Endothelial cell of umbilical vein (primary cell): ENCODE measurements at regions not wholly inside any gene's neighbourhood (a gene's known extent, or its start where the extent isn't known, plus 50 kb on each side); places are given as distances from the start of the nearest gene placed in this dataset.

Experiments
- BruUV-seq: library from RNA; stranded (reverse); fragments of 400-500 nt; replicated peaks from 2 replicates; lab custom pipeline; 2021; lab: Mats Ljungman, UMichigan
- CTCF ChIA-PET: fragments of 300-600, 350-600 bp; sonication (Branson Sonifier 250); formaldehyde crosslinking; loops from one replicate; lab custom pipeline; 2021; ENCODE audit warnings: antibody characterized with exemption, inconsistent platforms; lab: Charles Lee
- POLR2A ChIA-PET: fragments of 300-600, 350-600 bp; sonication (Branson Sonifier 250); formaldehyde crosslinking; loops from one replicate; lab custom pipeline; 2021; ENCODE audit warnings: antibody characterized with exemption, inconsistent platforms; lab: Charles Lee
- DNase-seq: peaks from one replicate; pipeline ENCODE4 v3.0.0-alpha.2; 2011; ENCODE audit warnings: low read depth, low spot score
- FAIRE-seq: peaks from 2 replicates; lab custom pipeline; 2011; peaks lifted over from hg19 to GRCh38; lab: Jason Lieb, UNC
- H2AFZ ChIP-seq: 2 replicates; pipeline ENCODE4 v1.6.0; 2012; ENCODE audit warnings: low read depth, low read length, control low read depth, inconsistent platforms
- H3K27ac ChIP-seq: 2 replicates; pipeline ENCODE4 v1.5.1; 2011; ENCODE audit warnings: low read depth, mild to moderate bottlenecking, control low read depth, low read length, moderate library complexity; ENCODE audit not compliant: insufficient read depth
- H3K27me3 ChIP-seq, 2 experiments: 2 replicates each; pipeline versions ENCODE4 v1.6.0 to v1.6.1; 2011; ENCODE audit warnings: low read length in 2 of 2, mixed read lengths in 1 of 2; ENCODE audit not compliant: control insufficient read depth in 2 of 2, insufficient read depth in 2 of 2
- H3K36me3 ChIP-seq, 2 experiments: 2 replicates in 1 of 2; 3 replicates in 1 of 2; pipeline ENCODE4 v1.5.1; 2011; ENCODE audit warnings: low read length in 2 of 2, mild to moderate bottlenecking in 1 of 2, moderate library complexity in 1 of 2; ENCODE audit not compliant: control insufficient read depth in 2 of 2, insufficient read depth in 2 of 2; ENCODE audit errors: extremely low read depth in 1 of 2
- H3K4me1 ChIP-seq: 3 replicates; pipeline ENCODE4 v1.5.1; 2011; ENCODE audit warnings: mild to moderate bottlenecking, low read length; ENCODE audit not compliant: control insufficient read depth, insufficient read depth; ENCODE audit errors: extremely low read depth
- H3K4me2 ChIP-seq: 2 replicates; pipeline ENCODE4 v1.6.1; 2011; ENCODE audit warnings: low read length, control low read depth, mixed read lengths; ENCODE audit not compliant: insufficient read depth
- H3K4me3 ChIP-seq, 3 experiments: fragments of 200-600 bp in 1 of 3; sonication (generic), shearing (Covaris generic) in 1 of 3; replicated peaks in 1 of 3; 2 replicates each; pipeline ENCODE4 v1.5.1; 2011 to 2016; ENCODE audit warnings: control low read depth in 3 of 3, low read length in 3 of 3, mild to moderate bottlenecking in 2 of 3, inconsistent platforms in 1 of 3, low read depth in 1 of 3, moderate library complexity in 1 of 3; ENCODE audit not compliant: insufficient read depth in 1 of 3
- H3K79me2 ChIP-seq: 2 replicates; pipeline ENCODE4 v1.6.0; 2012; ENCODE audit warnings: low read length, inconsistent platforms; ENCODE audit not compliant: control insufficient read depth, insufficient read depth
- H3K9ac ChIP-seq: replicated peaks from 2 replicates; pipeline ENCODE3; 2011; ENCODE audit warnings: low read length, control low read depth; ENCODE audit not compliant: insufficient read depth; ENCODE audit errors: extremely low read depth
- H3K9me1 ChIP-seq: replicated peaks from 3 replicates; pipeline ENCODE4 v1.6.0; 2011; ENCODE audit warnings: mild to moderate bottlenecking, low read length; ENCODE audit not compliant: control insufficient read depth, insufficient read depth; ENCODE audit errors: extremely low read depth
- H3K9me3 ChIP-seq: replicated peaks from 2 replicates; pipeline ENCODE4 v1.5.1; 2012; ENCODE audit warnings: low read length, inconsistent platforms; ENCODE audit not compliant: control insufficient read depth, insufficient read depth
- H4K20me1 ChIP-seq: replicated peaks from 2 replicates; pipeline ENCODE3; 2011; ENCODE audit warnings: mild to moderate bottlenecking, low read length; ENCODE audit not compliant: control insufficient read depth, insufficient read depth; ENCODE audit errors: extremely low read depth
- CTCF ChIP-seq, 2 donors: IDR thresholded peaks; 1 replicate in 1 of 2; 2 replicates in 1 of 2; pipeline ENCODE4 v1.5.1; 2011; ENCODE audit warnings: low read length in 2 of 2, mild to moderate bottlenecking in 2 of 2, moderate library complexity in 2 of 2, control low read depth in 1 of 2, inconsistent platforms in 1 of 2, low read depth in 1 of 2; ENCODE audit not compliant: insufficient read depth in 1 of 2; ENCODE audit errors: extremely low read depth in 1 of 2
- EZH2 ChIP-seq: IDR thresholded peaks from 2 replicates; pipeline ENCODE4 v1.6.1; 2012; ENCODE audit warnings: borderline replicate concordance, low read depth, mild to moderate bottlenecking, moderate library complexity, low read length, inconsistent platforms; ENCODE audit not compliant: severe bottlenecking
- FOS ChIP-seq: IDR thresholded peaks from 2 replicates; pipeline ENCODE4 v1.6.1; 2011; ENCODE audit warnings: mild to moderate bottlenecking, low read length, moderate library complexity, borderline replicate concordance; ENCODE audit not compliant: insufficient read depth
- GATA2 ChIP-seq: IDR thresholded peaks from 2 replicates; pipeline ENCODE4 v1.7.0; 2011; ENCODE audit warnings: low read depth, mild to moderate bottlenecking, moderate library complexity, mixed read lengths, low read length; ENCODE audit not compliant: insufficient read length, insufficient read depth
- JUN ChIP-seq: IDR thresholded peaks from 2 replicates; pipeline ENCODE4 v1.6.1; 2011; ENCODE audit warnings: borderline replicate concordance, low read depth; ENCODE audit not compliant: insufficient read length, insufficient read depth
- MAX ChIP-seq: IDR thresholded peaks from 2 replicates; pipeline ENCODE4 v1.6.1; 2011; ENCODE audit not compliant: insufficient read depth, insufficient read length
- MYC ChIP-seq: IDR thresholded peaks from one replicate; pipeline ENCODE4 v1.6.1; 2011; ENCODE audit warnings: mild to moderate bottlenecking, low read depth, low read length
- POLR2A ChIP-seq: IDR thresholded peaks from 2 replicates; pipeline ENCODE4 v1.6.1; 2012; ENCODE audit warnings: low read depth, mild to moderate bottlenecking, control low read depth, low read length
- POLR2AphosphoS5 ChIP-seq: IDR thresholded peaks from 2 replicates; pipeline ENCODE4 v1.6.1; 2012; ENCODE audit warnings: low read depth, mild to moderate bottlenecking, control low read depth, low read length, moderate library complexity; ENCODE audit not compliant: insufficient read depth
- dilution Hi-C: fragments of 300-500 bp; cut with MboI; formaldehyde crosslinking; loops from one replicate; pipeline ENCODE4 v1.15.0; 2019; ENCODE audit warnings: low sequenced_read_pairs; ENCODE audit not compliant: extremely low pct_ligation_motif_present
- intact Hi-C: fragments of 100-400 bp; cut with micrococcal nuclease; formaldehyde crosslinking; loops from one replicate; pipeline ENCODE4 v1.10.0; 2022

GRCh38 chr21:16796776-16797175 lies 716.1 kb upstream of the CXADR start:
- POLR2A ChIA-PET = no interaction called here
- Histone ChIP-seq H2AFZ (no peak overlapping the region), H3K9me3 (no peaks in the 10 kb centered on the region), H3K4me1 (peaks cover 19% of the 10 kb centered on the region), H4K20me1 (no peaks in the 10 kb centered on the region), H3K9ac (no peak overlapping the region), H3K9me1 (no peaks in the 10 kb centered on the region), H3K4me3 (no peak overlapping the region), H3K27me3 (no peaks in the 10 kb centered on the region), H3K36me3 (no peaks in the 10 kb centered on the region), H3K79me2 (no peaks in the 10 kb centered on the region), H3K27ac (no peak overlapping the region), H3K4me2 (no peak overlapping the region)
- intact Hi-C loops (no loop called here), dilution Hi-C loops (no loop called here)
- CTCF ChIA-PET = no interaction called here
- DNase-seq (no peak), FAIRE-seq (no peak)
- no peak for TF ChIP-seq POLR2AphosphoS5
- no peak for TF ChIP-seq FOS
- no peak for TF ChIP-seq MYC
- TF ChIP-seq POLR2A = no peak
- TF ChIP-seq GATA2 = no peak
- TF ChIP-seq CTCF (IDR thresholded peaks at IDR 0.05; ENCODE audit: extremely low read depth in 1 of 2, insufficient read depth in 1 of 2, low read depth in 1 of 2, low read length in 2 of 2) = no peak
- TF ChIP-seq MAX = no peak
- TF ChIP-seq JUN = no peak
- TF ChIP-seq EZH2 = no peak
- no TSS peak for BruUV-seq
